Gastroesophageal sphincter (tissue), 4 donors: ENCODE measurements at regions not wholly inside any gene's neighbourhood (a gene's known extent, or its start where the extent isn't known, plus 50 kb on each side); places are given as distances from the start of the nearest gene placed in this dataset.
"Not testable (repeated sequence)": the region's sequence is repeated elsewhere in the genome, so short reads cannot be mapped to it uniquely, and the experiment has no call there.

Experiments used
- ATAC-seq: fragments of 150-250 bp; one replicate; pipeline ENCODE4 v1.9.1; 2016; ENCODE audit warnings: mild to moderate bottlenecking, moderate library complexity
- H3K27ac ChIP-seq, 4 donors: fragments of 200-600 bp; sonication (generic) in 3 of 4; 1 replicate in 3 of 4; 2 replicates in 1 of 4; pipeline ENCODE4 v1.5.1; 2016 to 2019
- H3K27me3 ChIP-seq: fragments of 200-600 bp; sonication (generic); one replicate; pipeline ENCODE4 v1.5.1; 2019
- H3K36me3 ChIP-seq, 2 donors: fragments of 200-600 bp; sonication (generic); one replicate each; pipeline ENCODE4 v1.5.1; 2019; ENCODE audit warnings: control low read depth in 1 of 2
- H3K4me1 ChIP-seq, 3 donors: fragments of 200-600 bp; sonication (generic); 1 replicate in 2 of 3; 2 replicates in 1 of 3; pipeline ENCODE4 v1.5.1; 2016 to 2019; ENCODE audit warnings: control low read depth in 2 of 3
- H3K4me3 ChIP-seq, 2 donors: fragments of 200-600 bp; sonication (generic); one replicate each; pipeline ENCODE4 v1.5.1; 2019; ENCODE audit warnings: mild to moderate bottlenecking in 1 of 2, moderate library complexity in 1 of 2
- H3K9me3 ChIP-seq, 3 donors: fragments of 200-600 bp; sonication (generic); one replicate each; pipeline ENCODE4 v1.5.1; 2017 to 2019; ENCODE audit warnings: control low read depth in 2 of 3
- CTCF ChIP-seq, 4 experiments: fragments of 200-600 bp in 2 of 4; fragments of 450-650 bp in 2 of 4; sonication (generic) in 1 of 4; IDR thresholded peaks; one replicate each; pipeline ENCODE4 v1.5.1; 2017 to 2019; ENCODE audit warnings: antibody characterized with exemption in 4 of 4, mild to moderate bottlenecking in 2 of 4, moderate library complexity in 2 of 4
- EP300 ChIP-seq: sonication (generic); formaldehyde crosslinking; IDR thresholded peaks from one replicate; pipeline ENCODE4 v1.6.1; 2017; ENCODE audit warnings: antibody characterized with exemption, mild to moderate bottlenecking
- POLR2A ChIP-seq, 2 donors: fragments of 450-650 bp; IDR thresholded peaks; one replicate each; pipeline ENCODE4 v1.6.1; 2017; ENCODE audit warnings: antibody characterized with exemption in 2 of 2, mild to moderate bottlenecking in 2 of 2, moderate library complexity in 1 of 2
- POLR2AphosphoS5 ChIP-seq: sonication (generic); formaldehyde crosslinking; IDR thresholded peaks from one replicate; pipeline ENCODE4 v1.6.1; 2017; ENCODE audit warnings: antibody characterized with exemption
- WGBS, 2 donors: methylation state at CpG; one replicate each; pipeline ENCODE4 v1.1.5; 2018; ENCODE audit warnings: low coverage in 1 of 2; 5-methylcytosine and 5-hydroxymethylcytosine counted together

GRCh38 chr2:184041777-184042176, 556.6 kb upstream of the ZNF804A start:
- H3K36me3 ChIP-seq, result no peaks in the 10 kb centered on the region
- no peak overlapping the region for H3K27ac ChIP-seq
- H3K27me3 ChIP-seq, result no peaks in the 10 kb centered on the region
- no peak for TF ChIP-seq CTCF (IDR thresholded peaks at IDR 0.05)
- no peak for TF ChIP-seq POLR2A (IDR thresholded peaks at IDR 0.05)
- H3K4me3 ChIP-seq, result no peak overlapping the region
- WGBS, 2 donors, result 67 to 87% methylated on average over 4 of the region's 4 CpGs
- no peaks in the 10 kb centered on the region for H3K9me3 ChIP-seq
- ATAC-seq, result no peak
- H3K4me1 ChIP-seq, result no peaks in the 10 kb centered on the region

- WGBS, 2 donors, result 13 to 36% methylated on average over 3 of the region's 3 CpGs
- no peaks in the 10 kb centered on the region for H3K27me3 ChIP-seq
- H3K36me3 ChIP-seq, result no peaks in the 10 kb centered on the region
- H3K4me3 ChIP-seq, result no peak overlapping the region
- no peaks in the 10 kb centered on the region for H3K9me3 ChIP-seq
- ATAC-seq, result no peak
- no peak for TF ChIP-seq POLR2A (IDR thresholded peaks at IDR 0.05)
- no peak for TF ChIP-seq EP300
- TF ChIP-seq POLR2AphosphoS5, result no peak
- TF ChIP-seq CTCF (IDR thresholded peaks at IDR 0.05), result no peak
- no peak overlapping the region for H3K27ac ChIP-seq
- H3K4me1 ChIP-seq, result no peaks in the 10 kb centered on the region
These were observed 550.8 kb upstream of the ZNF804A start for GRCh38 chr2:184047536-184047935.

- WGBS, 2 donors, result 94% methylated on average over 2 of the region's 2 CpGs; no CpG with 5 or more reads in 1 of the 2 donors
- Histone ChIP-seq H3K27ac (no peak overlapping the region), H3K9me3 (no peaks in the 10 kb centered on the region), H3K36me3 (no peaks in the 10 kb centered on the region), H3K4me1 (no peaks in the 10 kb centered on the region), H3K4me3 (no peak overlapping the region), H3K27me3 (no peaks in the 10 kb centered on the region)
- no peak for ATAC-seq
- TF ChIP-seq EP300 (no peak), POLR2A (IDR thresholded peaks at IDR 0.05) (no peak), POLR2AphosphoS5 (no peak), CTCF (IDR thresholded peaks at IDR 0.05) (no peak)
These were observed 548.8 kb upstream of the ZNF804A start for GRCh38 chr2:184049566-184049965.

- Histone ChIP-seq H3K27ac (no peak overlapping the region), H3K27me3 (no peaks in the 10 kb centered on the region), H3K4me1 (no peaks in the 10 kb centered on the region), H3K9me3 (no peaks in the 10 kb centered on the region), H3K36me3 (no peaks in the 10 kb centered on the region), H3K4me3 (no peak overlapping the region)
- no peak for ATAC-seq
- WGBS, 2 donors, result 14 to 40% methylated on average over 3 of the region's 3 CpGs
- TF ChIP-seq EP300 (no peak), POLR2A (IDR thresholded peaks at IDR 0.05) (no peak), POLR2AphosphoS5 (no peak), CTCF (IDR thresholded peaks at IDR 0.05) (no peak)
These were observed 545.0 kb upstream of the ZNF804A start for GRCh38 chr2:184053326-184053725.

GRCh38 chr2:184054419-184054818, 543.9 kb upstream of the ZNF804A start:
- H3K4me1 ChIP-seq, H3K27me3 ChIP-seq, H3K4me3 ChIP-seq, ATAC-seq, H3K36me3 ChIP-seq, H3K9me3 ChIP-seq, H3K27ac ChIP-seq: not testable (repeated sequence)
- WGBS, 2 donors, result 83% methylated on average over 1 of the region's 1 CpG; no CpG with 5 or more reads in 1 of the 2 donors

- H3K9me3 ChIP-seq, result no peaks in the 10 kb centered on the region
- WGBS, 2 donors, result 66 to 87% methylated on average over 2 to 3 of the region's 4 CpGs
- no peaks in the 10 kb centered on the region for H3K27me3 ChIP-seq
- H3K27ac ChIP-seq, result no peak overlapping the region
- no peak for ATAC-seq
- no peak for TF ChIP-seq EP300
- TF ChIP-seq POLR2AphosphoS5, result no peak
- TF ChIP-seq CTCF (IDR thresholded peaks at IDR 0.05), result no peak
- no peak for TF ChIP-seq POLR2A (IDR thresholded peaks at IDR 0.05)
- no peaks in the 10 kb centered on the region for H3K36me3 ChIP-seq
- no peaks in the 10 kb centered on the region for H3K4me1 ChIP-seq
- no peak overlapping the region for H3K4me3 ChIP-seq
These were observed 540.4 kb upstream of the ZNF804A start for GRCh38 chr2:184057910-184058309.

GRCh38 chr2:184060268-184060667, 538.1 kb upstream of the ZNF804A start:
- ATAC-seq, H3K4me3 ChIP-seq, H3K9me3 ChIP-seq, H3K4me1 ChIP-seq, H3K27ac ChIP-seq, H3K27me3 ChIP-seq, H3K36me3 ChIP-seq: not testable (repeated sequence)
- WGBS, 2 donors, result 83 to 100% methylated on average over 2 to 3 of the region's 3 CpGs
